Keratinocyte (primary cell): ENCODE measurements at regions not wholly inside any gene's neighbourhood (a gene's known extent, or its start where the extent isn't known, plus 50 kb on each side); places are given as distances from the start of the nearest gene placed in this dataset.

ENCODE experiments used
- CTCF ChIP-seq, 3 experiments: IDR thresholded peaks in 1 of 3; conservative IDR thresholded peaks in 1 of 3; optimal IDR thresholded peaks in 1 of 3; 2 replicates in 2 of 3; 3 replicates in 1 of 3; pipeline versions ENCODE3 to v1.5.1; 2011; ENCODE audit warnings: low read length in 3 of 3, mild to moderate bottlenecking in 3 of 3, moderate library complexity in 2 of 3, control low read depth in 1 of 3, inconsistent platforms in 1 of 3; ENCODE audit not compliant: insufficient read depth in 2 of 3; ENCODE audit errors: extremely low read depth in 1 of 3
- EZH2 ChIP-seq: IDR thresholded peaks from one replicate; pipeline ENCODE4 v1.6.1; 2012; ENCODE audit warnings: inconsistent platforms, mild to moderate bottlenecking, low read length, moderate library complexity

DNA sequence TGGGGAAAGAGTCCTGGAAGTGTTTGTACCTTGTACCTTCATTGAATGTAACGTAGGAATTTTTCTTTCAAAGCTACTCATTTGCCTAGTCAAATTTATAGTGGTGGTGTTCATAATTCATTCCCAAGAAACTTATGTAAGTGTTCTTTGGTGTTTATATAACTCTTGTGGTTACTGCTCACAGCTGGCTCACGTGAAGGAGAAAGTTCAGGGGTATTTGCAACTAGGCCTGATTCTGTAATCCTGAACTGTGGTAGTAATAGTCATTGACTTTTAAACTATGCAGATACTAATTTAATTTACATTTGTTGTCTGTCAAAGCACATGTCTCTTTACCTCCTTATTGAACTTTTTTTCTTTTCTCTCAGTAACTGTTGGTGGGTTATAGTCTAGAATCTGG is 50.5 kb upstream of the TEX264 start:
- TF ChIP-seq CTCF (optimal IDR thresholded peaks at IDR 0.05 in 1 of 3, IDR thresholded peaks at IDR 0.05 in 1 of 3, conservative IDR thresholded peaks at IDR 0.05 in 1 of 3; ENCODE audit: extremely low read depth in 1 of 3, insufficient read depth in 2 of 3, low read length in 3 of 3) (no peak), EZH2 (no peak)
